GM21786 (cell line): ENCODE measurements at regions not wholly inside any gene's neighbourhood (a gene's known extent, or its start where the extent isn't known, plus 50 kb on each side); places are given as distances from the start of the nearest gene placed in this dataset.
"Not testable (repeated sequence)": the region's sequence is repeated elsewhere in the genome, so short reads cannot be mapped to it uniquely, and the experiment has no call there.

ENCODE experiments used
- ATAC-seq: cut with Tn5 transposase; IDR thresholded peaks from one replicate; pipeline ENCODE4 v1.9.1; 2021; ENCODE audit not compliant: unreplicated experiment

GRCh38 chr7:23887660-23888059 lies 177.6 kb downstream of the STK31 start:
- no peak for ATAC-seq

- no peak for ATAC-seq
These were observed 178.9 kb downstream of the STK31 start for GRCh38 chr7:23888958-23889357.

- ATAC-seq = no peak
These were observed 179.5 kb downstream of the STK31 start for GRCh38 chr7:23889566-23889965.

GRCh38 chr7:23892019-23892418 lies 182.0 kb downstream of the STK31 start:
- ATAC-seq = no peak

- ATAC-seq = no peak
These were observed 183.3 kb downstream of the STK31 start for GRCh38 chr7:23893176-23893941.

- ATAC-seq = no peak
These were observed 184.2 kb downstream of the STK31 start for GRCh38 chr7:23893942-23894891.

- no peak for ATAC-seq
These were observed 185.0 kb downstream of the STK31 start for GRCh38 chr7:23894892-23895569.

GRCh38 chr7:23895666-23896096 lies 185.7 kb downstream of the STK31 start:
- ATAC-seq = no peak

- ATAC-seq = no peak
These were observed 188.6 kb downstream of the STK31 start for GRCh38 chr7:23898619-23899018.

GRCh38 chr7:23904901-23905300 lies 194.9 kb downstream of the STK31 start:
- not testable (repeated sequence) for ATAC-seq

GRCh38 chr7:23907012-23907411 lies 197.0 kb downstream of the STK31 start:
- no peak for ATAC-seq

GRCh38 chr7:23909426-23909825 lies 199.4 kb downstream of the STK31 start:
- no peak for ATAC-seq

GRCh38 chr7:23912065-23912464 lies 202.0 kb downstream of the STK31 start:
- ATAC-seq = no peak

GRCh38 chr7:23913016-23913415 lies 203.0 kb downstream of the STK31 start:
- no peak for ATAC-seq

GRCh38 chr7:23915236-23915635 lies 205.2 kb downstream of the STK31 start:
- no peak for ATAC-seq

- no peak for ATAC-seq
These were observed 208.3 kb downstream of the STK31 start for GRCh38 chr7:23918286-23918685.

- ATAC-seq = no peak
These were observed 208.8 kb downstream of the STK31 start for GRCh38 chr7:23918856-23919255.

GRCh38 chr7:23925088-23925487 lies 215.1 kb downstream of the STK31 start:
- ATAC-seq = no peak

GRCh38 chr7:23927709-23928417 lies 217.8 kb downstream of the STK31 start:
- no peak for ATAC-seq

- ATAC-seq = no peak
These were observed 218.4 kb downstream of the STK31 start for GRCh38 chr7:23928418-23928775.

GRCh38 chr7:23930312-23930711 lies 220.3 kb downstream of the STK31 start:
- no peak for ATAC-seq
